ENCODE measurements at regions not wholly inside any gene's neighbourhood (a gene's known extent, or its start where the extent isn't known, plus 50 kb on each side); places are given as distances from the start of the nearest gene placed in this dataset.

GRCh38 chr2:82591718-82592117, 1867.4 kb downstream of the SUCLG1 start:
- TF ChIP-seq, protein P1, sequence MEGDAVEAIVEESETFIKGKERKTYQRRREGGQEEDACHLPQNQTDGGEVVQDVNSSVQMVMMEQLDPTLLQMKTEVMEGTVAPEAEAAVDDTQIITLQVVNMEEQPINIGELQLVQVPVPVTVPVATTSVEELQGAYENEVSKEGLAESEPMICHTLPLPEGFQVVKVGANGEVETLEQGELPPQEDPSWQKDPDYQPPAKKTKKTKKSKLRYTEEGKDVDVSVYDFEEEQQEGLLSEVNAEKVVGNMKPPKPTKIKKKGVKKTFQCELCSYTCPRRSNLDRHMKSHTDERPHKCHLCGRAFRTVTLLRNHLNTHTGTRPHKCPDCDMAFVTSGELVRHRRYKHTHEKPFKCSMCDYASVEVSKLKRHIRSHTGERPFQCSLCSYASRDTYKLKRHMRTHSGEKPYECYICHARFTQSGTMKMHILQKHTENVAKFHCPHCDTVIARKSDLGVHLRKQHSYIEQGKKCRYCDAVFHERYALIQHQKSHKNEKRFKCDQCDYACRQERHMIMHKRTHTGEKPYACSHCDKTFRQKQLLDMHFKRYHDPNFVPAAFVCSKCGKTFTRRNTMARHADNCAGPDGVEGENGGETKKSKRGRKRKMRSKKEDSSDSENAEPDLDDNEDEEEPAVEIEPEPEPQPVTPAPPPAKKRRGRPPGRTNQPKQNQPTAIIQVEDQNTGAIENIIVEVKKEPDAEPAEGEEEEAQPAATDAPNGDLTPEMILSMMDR (IDR thresholded peaks at IDR 0.05; ENCODE audit: poor library complexity): no peak
- TF ChIP-seq EZH2 (IDR thresholded peaks at IDR 0.05; ENCODE audit: borderline replicate concordance): no peak
